Activated naive CD4-positive, alpha-beta T cell treated with anti-CD3 and anti-CD28 coated beads, Interleukin-2, amount 10 ng/mL, durations not matched to agents 7 days and 5 days (primary cell): ENCODE measurements at regions not wholly inside any gene's neighbourhood (a gene's known extent, or its start where the extent isn't known, plus 50 kb on each side); places are given as distances from the start of the nearest gene placed in this dataset.
A peak's percentile ranks its signal among the peaks of the same experiment; 100 is the strongest.

Source experiments
- CTCF ChIA-PET: fragments of 350-600 bp; sonication (Branson Sonifier 250); formaldehyde crosslinking; loops from one replicate; lab custom pipeline; 2021; ENCODE audit warnings: antibody characterized with exemption; lab: Charles Lee
- DNase-seq: peaks from one replicate; pipeline ENCODE4 v3.0.0-alpha.2; 2020
- H3K27ac Mint-ChIP-seq: one replicate; pipeline ENCODE4 v1.8.0; 2021; ENCODE audit warnings: mild to moderate bottlenecking, moderate library complexity, mixed read lengths
- H3K27me3 Mint-ChIP-seq: one replicate; pipeline ENCODE4 v1.8.0; 2021; ENCODE audit warnings: mild to moderate bottlenecking, mixed read lengths
- H3K36me3 Mint-ChIP-seq: one replicate; pipeline ENCODE4 v1.8.0; 2021; ENCODE audit warnings: mixed read lengths
- H3K4me1 Mint-ChIP-seq: one replicate; pipeline ENCODE4 v1.8.0; 2021; ENCODE audit warnings: mixed read lengths
- H3K4me3 Mint-ChIP-seq: one replicate; pipeline ENCODE4 v1.8.0; 2021; ENCODE audit warnings: mild to moderate bottlenecking, moderate library complexity, mixed read lengths
- H3K9me3 Mint-ChIP-seq: one replicate; pipeline ENCODE4 v1.8.0; 2021; ENCODE audit warnings: mixed read lengths

GRCh38 chr1:101506541-101507164, 269.8 kb downstream of the S1PR1 start:
- no peaks in the 10 kb centered on the region for H3K36me3 Mint-ChIP-seq

GRCh38 chr1:101507547-101507971, 270.7 kb downstream of the S1PR1 start:
- CTCF ChIA-PET, result interaction anchor here (1.2 to 2.8 kb wide), 4 partner anchors 12 to 78 kb away, joined by 3 to 20 read pairs (median 6); no protein-coding TSS in a partner anchor
- no peak overlapping the region for H3K27ac Mint-ChIP-seq
- H3K36me3 Mint-ChIP-seq, result no peaks in the 10 kb centered on the region
- H3K27me3 Mint-ChIP-seq, result peaks cover 3% of the 10 kb centered on the region
- no peak overlapping the region for H3K4me3 Mint-ChIP-seq
- no peaks in the 10 kb centered on the region for H3K4me1 Mint-ChIP-seq
- DNase-seq, result no peak
- H3K9me3 Mint-ChIP-seq, result no peaks in the 10 kb centered on the region

More at GRCh38 chr1:101506541-101507164, 269.8 kb downstream of the S1PR1 start:
- Mint-ChIP-seq H3K27ac (no peak overlapping the region), H3K9me3 (no peaks in the 10 kb centered on the region), H3K4me3 (no peak overlapping the region), H3K27me3 (peaks cover 3% of the 10 kb centered on the region), H3K4me1 (no peaks in the 10 kb centered on the region)
- peak; percentile 58 for DNase-seq
- CTCF ChIA-PET, result interaction anchor here (0.5 to 2.8 kb wide), 14 partner anchors 10 to 197 kb away, joined by 3 to 20 read pairs (median 4); no protein-coding TSS in a partner anchor

GRCh38 chr1:101508913-101509312, 272.1 kb downstream of the S1PR1 start:
- Mint-ChIP-seq H3K36me3 (no peaks in the 10 kb centered on the region), H3K27me3 (peaks cover 3% of the 10 kb centered on the region)
- CTCF ChIA-PET, result interaction anchor here (0.7 to 1.9 kb wide), 3 partner anchors 10 to 199 kb away, joined by 3 to 5 read pairs (median 3); no protein-coding TSS in a partner anchor

GRCh38 chr1:101509370-101509769, 272.6 kb downstream of the S1PR1 start:
- Mint-ChIP-seq H3K4me1 (no peaks in the 10 kb centered on the region), H3K27ac (no peak overlapping the region), H3K4me3 (no peak overlapping the region), H3K27me3 (peaks cover 3% of the 10 kb centered on the region), H3K36me3 (no peaks in the 10 kb centered on the region), H3K9me3 (no peaks in the 10 kb centered on the region)
- no peak for DNase-seq
- CTCF ChIA-PET, result interaction anchor here (0.7 to 1.9 kb wide), 3 partner anchors 9 to 200 kb away, joined by 3 to 5 read pairs (median 3); no protein-coding TSS in a partner anchor

More at GRCh38 chr1:101508913-101509312, 272.1 kb downstream of the S1PR1 start:
- no peaks in the 10 kb centered on the region for H3K9me3 Mint-ChIP-seq
- no peaks in the 10 kb centered on the region for H3K4me1 Mint-ChIP-seq
- no peak overlapping the region for H3K4me3 Mint-ChIP-seq
- no peak for DNase-seq
- H3K27ac Mint-ChIP-seq, result no peak overlapping the region

GRCh38 chr1:101511202-101511891, 274.5 kb downstream of the S1PR1 start:
- Mint-ChIP-seq H3K36me3 (no peaks in the 10 kb centered on the region), H3K4me1 (no peaks in the 10 kb centered on the region), H3K27ac (no peak overlapping the region), H3K9me3 (no peaks in the 10 kb centered on the region), H3K27me3 (peaks cover 3% of the 10 kb centered on the region), H3K4me3 (no peak overlapping the region)
- DNase-seq, result no peak
- CTCF ChIA-PET, result no interaction called here

GRCh38 chr1:101520302-101520701, 283.5 kb downstream of the S1PR1 start:
- Mint-ChIP-seq H3K36me3 (no peaks in the 10 kb centered on the region), H3K27me3 (no peaks in the 10 kb centered on the region), H3K4me1 (peaks cover 5% of the 10 kb centered on the region), H3K4me3 (no peak overlapping the region), H3K27ac (no peak overlapping the region), H3K9me3 (peaks cover 4% of the 10 kb centered on the region)
- DNase-seq, result peak; percentile 28
- CTCF ChIA-PET, result interaction anchor here (0.6 to 2.3 kb wide), 12 partner anchors 8 to 117 kb away, joined by 3 to 20 read pairs (median 5); no protein-coding TSS in a partner anchor

- no peaks in the 10 kb centered on the region for H3K9me3 Mint-ChIP-seq
- CTCF ChIA-PET, result interaction anchor here (0.6 to 1.7 kb wide), 4 partner anchors 16 to 914 kb away, joined by 3 to 6 read pairs (median 3); no protein-coding TSS in a partner anchor
- no peak for DNase-seq
- H3K27me3 Mint-ChIP-seq, result no peaks in the 10 kb centered on the region
- no peak overlapping the region for H3K4me3 Mint-ChIP-seq
- H3K27ac Mint-ChIP-seq, result no peak overlapping the region
- no peaks in the 10 kb centered on the region for H3K36me3 Mint-ChIP-seq
- peaks cover 5% of the 10 kb centered on the region for H3K4me1 Mint-ChIP-seq
Measured at GRCh38 chr1:101522486-101522885, 285.7 kb downstream of the S1PR1 start.

GRCh38 chr1:101526813-101527212, 290.0 kb downstream of the S1PR1 start:
- CTCF ChIA-PET, result interaction anchor here (1.1 kb wide), 1 partner anchor 21 kb away, joined by 3 read pairs; no protein-coding TSS in a partner anchor
- Mint-ChIP-seq H3K4me1 (peaks cover 5% of the 10 kb centered on the region), H3K4me3 (no peak overlapping the region), H3K9me3 (no peaks in the 10 kb centered on the region), H3K36me3 (no peaks in the 10 kb centered on the region), H3K27ac (no peak overlapping the region), H3K27me3 (peaks cover 8% of the 10 kb centered on the region)
- DNase-seq, result no peak

- no peaks in the 10 kb centered on the region for H3K4me1 Mint-ChIP-seq
- no peak overlapping the region for H3K4me3 Mint-ChIP-seq
- H3K27me3 Mint-ChIP-seq, result peaks cover 16% of the 10 kb centered on the region
- H3K36me3 Mint-ChIP-seq, result no peaks in the 10 kb centered on the region
- no peaks in the 10 kb centered on the region for H3K9me3 Mint-ChIP-seq
- CTCF ChIA-PET, result interaction anchor here (1.5 kb wide), 1 partner anchor 12 kb away, joined by 5 read pairs; no protein-coding TSS in a partner anchor
- no peak for DNase-seq
- H3K27ac Mint-ChIP-seq, result no peak overlapping the region
Measured at GRCh38 chr1:101532377-101532776, 295.6 kb downstream of the S1PR1 start.

- no peak overlapping the region for H3K27ac Mint-ChIP-seq
- no peak overlapping the region for H3K4me3 Mint-ChIP-seq
- no peaks in the 10 kb centered on the region for H3K9me3 Mint-ChIP-seq
- DNase-seq, result no peak
- H3K4me1 Mint-ChIP-seq, result no peaks in the 10 kb centered on the region
- H3K36me3 Mint-ChIP-seq, result no peaks in the 10 kb centered on the region
- no peaks in the 10 kb centered on the region for H3K27me3 Mint-ChIP-seq
- CTCF ChIA-PET, result interaction anchor here (2.0 kb wide), 1 partner anchor 20 kb away, joined by 6 read pairs; no protein-coding TSS in a partner anchor
Measured at GRCh38 chr1:101540161-101540560, 303.3 kb downstream of the S1PR1 start.

- Mint-ChIP-seq H3K27ac (no peak overlapping the region), H3K27me3 (no peaks in the 10 kb centered on the region), H3K36me3 (no peaks in the 10 kb centered on the region), H3K9me3 (no peaks in the 10 kb centered on the region), H3K4me3 (no peak overlapping the region), H3K4me1 (no peaks in the 10 kb centered on the region)
- DNase-seq, result no peak
- CTCF ChIA-PET, result no interaction called here
Measured at GRCh38 chr1:101546885-101547284, 310.1 kb downstream of the S1PR1 start.

- Mint-ChIP-seq H3K4me3 (no peak overlapping the region), H3K9me3 (no peaks in the 10 kb centered on the region), H3K27ac (no peak overlapping the region), H3K36me3 (no peaks in the 10 kb centered on the region), H3K4me1 (no peaks in the 10 kb centered on the region), H3K27me3 (no peaks in the 10 kb centered on the region)
- CTCF ChIA-PET, result no interaction called here
- DNase-seq, result no peak
Measured at GRCh38 chr1:101547357-101547756, 310.5 kb downstream of the S1PR1 start.

- Mint-ChIP-seq H3K27me3 (no peaks in the 10 kb centered on the region), H3K36me3 (no peaks in the 10 kb centered on the region), H3K4me3 (no peak overlapping the region), H3K4me1 (no peaks in the 10 kb centered on the region), H3K9me3 (no peaks in the 10 kb centered on the region), H3K27ac (no peak overlapping the region)
- DNase-seq, result no peak
- CTCF ChIA-PET, result no interaction called here
Measured at GRCh38 chr1:101548376-101548775, 311.6 kb downstream of the S1PR1 start.

- Mint-ChIP-seq H3K4me1 (no peaks in the 10 kb centered on the region), H3K36me3 (no peaks in the 10 kb centered on the region), H3K9me3 (no peaks in the 10 kb centered on the region), H3K4me3 (no peak overlapping the region), H3K27me3 (no peaks in the 10 kb centered on the region), H3K27ac (no peak overlapping the region)
- CTCF ChIA-PET, result interaction anchor here (0.9 to 1.3 kb wide), 2 partner anchors 18 to 30 kb away, joined by 3 to 4 read pairs; no protein-coding TSS in a partner anchor
- no peak for DNase-seq
Measured at GRCh38 chr1:101550581-101550980, 313.8 kb downstream of the S1PR1 start.
